Activated CD4-positive, alpha-beta T cell treated with anti-CD3 and anti-CD28 coated beads, Interleukin-2, Interleukin-4, amounts not matched to agents 100 ng/mL and 50 ng/mL, durations not matched to agents 16 hours and 8 hours (primary cell): ENCODE measurements at regions not wholly inside any gene's neighbourhood (a gene's known extent, or its start where the extent isn't known, plus 50 kb on each side); places are given as distances from the start of the nearest gene placed in this dataset.

ENCODE experiments used
- DNase-seq: peaks from one replicate; pipeline ENCODE4 v3.0.0-alpha.2; 2020; ENCODE audit warnings: low spot score

GRCh38 chr6:84421031-84421430 lies 193.6 kb upstream of the CEP162 start:
- DNase-seq = no peak

GRCh38 chr6:84417260-84417659 lies 189.8 kb upstream of the CEP162 start:
- DNase-seq = no peak

DNA sequence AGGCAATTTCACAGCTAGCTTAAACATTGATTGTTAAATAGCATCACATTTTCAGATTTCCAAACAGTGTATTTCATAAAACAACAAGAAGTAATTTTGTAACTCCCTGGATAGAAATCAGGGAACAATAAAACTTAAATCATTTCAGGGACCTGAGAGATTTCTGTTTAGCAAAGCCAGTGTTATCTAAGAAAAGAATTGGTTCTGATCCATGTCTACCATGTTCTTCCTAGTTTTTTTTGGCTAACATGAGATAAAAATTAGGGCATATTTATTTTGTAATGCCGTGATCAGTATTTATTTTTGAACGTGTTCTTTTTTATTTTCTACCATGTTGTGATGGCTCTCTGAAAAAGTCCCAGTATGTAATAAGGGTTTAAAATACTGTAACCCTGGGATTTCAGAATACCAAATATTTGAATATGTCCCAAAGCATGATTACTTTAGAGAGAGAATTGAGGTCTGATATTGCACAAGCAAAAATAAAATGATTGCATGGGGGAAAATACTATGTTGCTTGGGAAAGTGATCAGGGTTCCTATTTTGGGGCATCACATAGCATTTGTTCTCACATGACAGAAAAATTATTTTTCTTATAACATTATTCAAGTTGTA lies 188.7 kb upstream of the CEP162 start:
- no peak for DNase-seq

- no peak for DNase-seq
Observed at GRCh38 chr6:84415517-84415916, 188.1 kb upstream of the CEP162 start.

DNA sequence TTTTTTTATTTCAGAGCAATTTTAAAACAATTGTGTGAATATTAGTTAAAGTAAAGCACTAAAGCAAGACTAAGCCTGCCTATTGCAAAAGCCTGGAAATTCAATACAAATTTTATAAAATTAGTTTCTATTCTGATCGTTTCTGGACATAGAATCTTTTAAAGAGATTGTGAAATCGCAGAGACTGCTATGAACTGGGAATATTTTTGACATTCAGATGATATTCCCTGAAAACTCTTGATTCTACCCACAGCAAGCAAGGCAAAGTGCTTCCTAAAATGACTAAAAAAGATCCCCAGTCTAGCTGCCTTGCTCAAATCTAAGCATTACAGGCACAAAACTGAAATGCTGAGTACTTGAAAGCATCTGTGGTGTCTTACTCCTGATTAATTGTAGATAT lies 187.6 kb upstream of the CEP162 start:
- DNase-seq = no peak

DNA sequence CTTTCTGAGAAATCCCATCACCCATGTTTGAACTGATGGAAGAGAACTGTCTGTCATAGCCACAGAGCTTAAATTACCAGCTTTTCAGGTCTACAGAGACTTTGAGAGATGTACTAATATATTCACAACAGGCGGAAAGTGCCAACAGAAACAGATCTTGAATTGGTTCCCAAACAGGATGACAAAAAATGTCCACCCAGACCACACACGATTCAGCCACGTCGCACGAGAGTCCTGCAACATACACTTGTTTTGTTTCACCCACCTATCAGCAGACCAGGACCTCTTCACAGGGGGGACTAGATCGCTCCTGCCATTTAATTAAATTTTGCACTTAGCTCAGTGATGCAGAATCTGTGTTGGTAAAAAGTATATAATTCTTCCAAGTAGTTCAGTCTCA lies 187.1 kb upstream of the CEP162 start:
- no peak for DNase-seq

DNA sequence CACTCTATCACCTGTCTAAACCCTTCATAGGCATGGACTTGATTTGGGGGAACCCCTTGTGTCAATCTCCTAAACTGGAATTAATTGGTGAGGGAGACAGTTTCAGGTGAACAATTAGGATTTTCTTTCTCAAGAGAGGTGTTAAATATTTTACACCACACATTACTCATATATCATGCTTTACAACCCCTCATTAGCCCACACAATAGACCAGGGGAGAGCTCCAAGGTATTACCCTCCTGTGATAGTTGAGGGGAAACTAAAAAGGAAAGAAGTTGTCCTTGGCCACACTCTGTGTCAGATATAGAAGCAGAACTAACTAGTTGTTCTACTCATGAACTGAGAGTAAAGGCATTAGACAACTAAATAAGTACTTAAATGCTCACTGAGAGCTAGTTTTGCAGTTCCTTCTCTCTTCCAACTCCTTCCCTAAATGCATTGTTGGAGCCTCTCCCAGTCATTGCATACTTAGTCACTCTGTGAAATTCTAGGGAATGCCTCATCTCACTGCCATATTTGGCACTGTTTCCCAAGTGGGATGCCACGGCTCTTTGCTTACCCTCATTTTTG lies 183.7 kb upstream of the CEP162 start:
- no peak for DNase-seq

DNA sequence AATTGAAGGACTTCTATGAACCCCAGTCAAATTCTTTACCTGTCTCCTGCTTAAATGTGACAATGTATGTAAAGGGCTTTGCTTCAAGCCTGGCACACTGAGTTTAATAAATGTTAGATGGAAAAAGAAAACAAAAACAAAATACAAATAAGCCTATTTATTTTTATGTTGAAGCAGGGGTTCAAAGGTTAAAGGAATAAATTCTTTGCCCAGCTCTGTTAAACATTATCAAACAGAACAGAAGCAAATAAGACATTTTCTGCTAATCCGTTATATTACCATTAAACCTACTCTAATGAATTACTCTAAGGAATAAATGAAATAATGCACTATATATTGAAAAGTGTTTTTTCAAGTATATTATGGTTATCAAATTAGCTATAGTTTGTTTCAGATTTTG lies 182.5 kb upstream of the CEP162 start:
- no peak for DNase-seq

- DNase-seq = no peak
Observed at GRCh38 chr6:84408028-84408427, 180.6 kb upstream of the CEP162 start.

DNA sequence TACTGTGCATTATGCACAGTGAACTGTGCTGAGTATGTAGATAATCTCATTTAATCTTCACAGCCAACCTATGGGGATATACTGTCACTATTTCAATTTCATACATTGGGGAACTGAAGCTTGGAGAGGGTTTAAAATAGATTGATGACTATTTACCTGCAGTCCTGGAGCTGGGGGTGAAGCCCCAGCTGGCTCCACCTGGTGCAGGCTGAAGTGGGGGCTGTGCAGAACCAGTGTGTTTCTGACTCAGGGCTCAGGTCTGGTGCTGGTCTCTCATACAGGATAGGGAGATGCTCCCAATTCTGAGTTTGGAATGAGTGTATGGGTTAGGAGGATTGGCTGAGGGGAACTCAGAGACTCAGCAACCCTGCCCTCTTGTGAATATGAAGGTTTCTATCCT lies 176.1 kb upstream of the CEP162 start:
- DNase-seq = no peak

DNA sequence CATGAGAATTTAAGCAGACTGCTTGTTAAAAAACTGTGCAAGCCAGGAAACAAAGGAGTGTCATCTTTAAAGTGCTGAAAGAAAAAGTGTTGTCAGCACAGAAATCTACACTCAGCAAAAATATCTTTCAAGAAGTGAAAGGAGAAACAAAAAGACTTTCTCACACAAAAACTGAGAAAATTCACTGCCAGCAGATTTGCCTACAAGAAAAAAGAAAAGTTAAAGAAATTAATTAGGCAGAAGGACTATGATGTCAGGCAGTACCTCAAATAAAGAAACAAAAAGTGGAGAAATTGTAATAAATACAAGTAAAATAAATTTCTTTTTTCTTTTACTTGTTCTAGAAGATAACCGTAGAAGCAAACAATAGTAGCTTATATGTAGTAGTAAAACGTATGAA lies 171.6 kb upstream of the CEP162 start:
- DNase-seq = no peak

- DNase-seq = no peak
Observed at GRCh38 chr6:84392261-84392660, 164.8 kb upstream of the CEP162 start.

DNA sequence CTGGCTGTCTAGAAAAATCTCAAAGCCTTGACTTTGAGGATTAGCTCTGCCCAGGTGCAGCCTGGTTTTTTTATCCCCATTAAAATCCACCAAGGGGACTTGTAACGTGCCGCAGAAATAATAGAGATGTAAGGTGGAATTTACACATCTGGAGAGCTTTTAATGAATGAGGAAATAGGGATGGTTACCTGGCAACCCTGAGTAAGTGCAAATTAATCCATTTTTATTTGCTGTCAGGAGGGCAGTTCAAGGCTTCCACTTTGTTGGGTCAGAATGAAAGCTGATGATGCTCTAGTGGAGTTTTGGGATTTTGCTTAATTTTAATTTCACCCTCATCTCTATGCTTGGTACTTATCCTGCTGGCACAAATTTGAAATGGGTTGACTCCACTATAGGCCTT lies 163.4 kb upstream of the CEP162 start:
- no peak for DNase-seq

GRCh38 chr6:84390334-84390733 lies 162.9 kb upstream of the CEP162 start:
- no peak for DNase-seq

GRCh38 chr6:84379142-84379541 lies 151.7 kb upstream of the CEP162 start:
- no peak for DNase-seq

DNA sequence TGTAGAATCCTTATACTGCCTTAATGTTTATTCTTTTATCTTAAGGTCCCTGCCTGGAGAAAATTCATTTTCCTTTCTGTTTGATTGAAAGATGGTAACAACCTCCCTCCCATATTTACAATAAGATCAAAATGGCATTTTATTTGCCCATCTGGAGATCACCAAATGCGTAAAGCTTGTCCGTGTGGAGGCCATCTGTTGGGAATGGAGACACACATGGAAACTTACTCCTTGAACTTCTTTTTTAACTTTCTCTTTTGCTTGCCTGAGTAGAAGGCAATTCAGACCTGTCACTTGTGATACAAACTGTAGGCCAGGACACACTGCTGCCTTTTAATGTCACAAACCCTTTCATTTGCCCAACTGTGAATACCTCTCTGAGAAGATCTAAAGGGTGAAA lies 144.8 kb upstream of the CEP162 start:
- DNase-seq = no peak

DNA sequence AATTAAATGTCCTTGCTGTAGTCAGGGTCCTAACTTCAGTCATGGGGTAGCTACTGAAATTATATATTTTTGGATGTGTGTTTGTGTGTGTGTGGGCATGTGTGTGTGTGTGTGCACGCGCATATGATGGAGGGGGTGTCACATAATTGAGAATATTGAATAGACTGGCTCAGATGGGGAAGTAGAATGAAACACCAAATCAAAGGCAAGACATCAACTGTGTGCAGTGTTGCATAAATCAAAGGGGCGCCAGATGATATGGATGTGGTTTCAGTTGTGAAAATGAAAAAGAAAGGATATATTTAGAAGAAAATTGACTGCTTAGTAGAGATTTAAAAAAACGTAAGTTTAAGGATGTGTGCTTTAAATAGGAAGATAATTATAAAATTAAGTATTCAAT lies 144.2 kb upstream of the CEP162 start:
- DNase-seq = no peak

DNA sequence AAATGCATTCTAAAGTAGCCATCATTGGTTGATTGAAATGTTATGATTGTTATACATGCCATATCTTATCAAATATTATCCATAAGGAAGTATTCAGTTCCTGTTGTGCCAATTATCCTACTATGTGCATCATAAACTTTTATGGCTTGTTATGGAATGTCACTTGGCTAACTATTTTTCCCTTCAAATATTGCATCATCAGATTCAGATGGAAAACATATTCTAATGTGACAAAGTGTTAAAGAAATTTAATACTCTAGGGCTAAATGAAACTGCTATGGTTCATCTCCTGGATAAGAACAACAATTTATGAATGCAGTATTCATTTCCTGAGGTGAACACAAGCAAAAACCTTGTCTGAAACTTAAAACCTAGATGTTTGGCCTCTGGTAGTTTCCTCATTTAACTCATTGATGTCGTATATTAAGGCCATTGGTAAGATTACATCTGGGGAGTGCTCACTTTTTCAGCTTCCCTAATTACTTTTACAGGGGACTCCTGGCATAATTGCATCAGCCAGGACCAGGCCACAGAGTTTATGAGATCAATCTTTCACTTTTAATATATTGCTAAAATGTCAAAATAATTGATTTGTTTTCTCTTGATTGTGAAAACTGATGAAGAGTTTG lies 134.9 kb upstream of the CEP162 start:
- DNase-seq = no peak

GRCh38 chr6:84361372-84362192 lies 134.1 kb upstream of the CEP162 start:
- DNase-seq = no peak

DNA sequence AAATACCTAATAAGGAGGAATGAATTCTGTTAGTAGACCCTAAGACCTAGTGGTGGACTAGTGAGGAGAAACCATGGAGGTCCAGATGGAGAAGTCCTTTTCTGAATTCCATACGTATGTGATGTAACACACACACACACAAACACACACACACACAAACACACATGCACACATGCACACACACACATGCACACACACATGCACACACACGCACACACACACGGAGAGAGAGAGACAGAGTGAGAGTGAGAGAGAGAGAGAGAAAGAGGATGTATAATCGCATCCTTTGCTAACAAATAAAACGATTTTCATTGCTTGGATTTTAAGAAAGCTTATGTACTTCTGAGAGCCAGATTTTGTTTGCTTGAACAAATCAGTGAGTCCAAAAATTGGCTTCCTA lies 132.6 kb upstream of the CEP162 start:
- no peak for DNase-seq

- no peak for DNase-seq
Observed at GRCh38 chr6:84358581-84358980, 131.1 kb upstream of the CEP162 start.

DNA sequence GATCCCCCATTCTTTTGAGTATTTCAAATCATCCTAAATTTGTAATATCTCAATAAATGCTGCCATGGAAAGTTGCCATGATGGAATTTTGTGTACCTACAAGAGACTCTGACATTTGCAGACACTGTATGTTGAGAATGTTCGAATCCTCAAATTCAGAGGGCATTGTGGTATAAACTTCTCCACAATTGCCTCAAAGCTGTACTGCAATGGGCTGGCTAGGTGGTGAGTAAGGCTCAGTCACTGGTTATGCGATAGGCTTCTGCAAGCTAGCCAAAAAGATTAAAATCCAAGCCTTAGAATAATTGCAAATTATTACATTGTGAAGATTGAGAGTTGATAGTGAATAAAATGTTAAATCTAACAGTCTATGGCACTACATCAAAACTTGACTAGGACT lies 130.2 kb upstream of the CEP162 start:
- no peak for DNase-seq

- no peak for DNase-seq
Observed at GRCh38 chr6:84356907-84357306, 129.5 kb upstream of the CEP162 start.
